B cell (primary cell): ENCODE measurements at regions not wholly inside any gene's neighbourhood (a gene's known extent, or its start where the extent isn't known, plus 50 kb on each side); places are given as distances from the start of the nearest gene placed in this dataset.

Source experiments
- ATAC-seq: fragments of 200-7000 bp; cut with Tn5 transposase; one replicate; pipeline ENCODE4 v1.10.0; 2021; ENCODE audit warnings: low read depth, mild to moderate bottlenecking, moderate number of reproducible peaks, moderate library complexity
- CTCF ChIA-PET: fragments of 350-600 bp; sonication (Branson Sonifier 250); formaldehyde crosslinking; loops from one replicate; lab custom pipeline; 2021; ENCODE audit warnings: antibody characterized with exemption, inconsistent platforms; lab: Charles Lee
- POLR2A ChIA-PET: fragments of 350-600 bp; sonication (Branson Sonifier 250); formaldehyde crosslinking; loops from one replicate; lab custom pipeline; 2021; ENCODE audit warnings: antibody characterized with exemption; lab: Charles Lee
- DNase-seq: peaks from one replicate; pipeline ENCODE4 v3.0.0; 2013
- H2AFZ ChIP-seq: 2 replicates; pipeline ENCODE4 v1.6.1; 2012; ENCODE audit warnings: mild to moderate bottlenecking, low read depth, low read length; ENCODE audit not compliant: insufficient read depth, poor library complexity, severe bottlenecking
- H3K27ac ChIP-seq, 2 donors: 1 replicate in 1 of 2; 2 replicates in 1 of 2; pipeline ENCODE4 v1.5.1; 2012 to 2013; ENCODE audit warnings: low read length in 2 of 2, mild to moderate bottlenecking in 2 of 2, moderate library complexity in 1 of 2
- H3K27me3 ChIP-seq, 4 experiments: fragments of 200-600 bp in 1 of 4; sonication (generic) in 1 of 4; replicated peaks in 1 of 4; 1 replicate in 2 of 4; 2 replicates in 2 of 4; pipeline versions ENCODE4 v1.6.1 to v1.7.0; 2013 to 2016; ENCODE audit warnings: low read length in 3 of 4, mild to moderate bottlenecking in 2 of 4, mixed read lengths in 1 of 4, moderate library complexity in 1 of 4; ENCODE audit not compliant: insufficient read depth in 4 of 4, control insufficient read depth in 3 of 4; ENCODE audit errors: control extremely low read depth in 1 of 4
- H3K36me3 ChIP-seq, 2 experiments: replicated peaks in 1 of 2; 1 replicate in 1 of 2; 2 replicates in 1 of 2; pipeline versions ENCODE4 v1.6.1 to v1.7.1; 2013; ENCODE audit warnings: low read length in 1 of 2; ENCODE audit not compliant: insufficient read depth in 2 of 2, control insufficient read depth in 1 of 2; ENCODE audit errors: control extremely low read depth in 1 of 2, extremely low read depth in 1 of 2
- H3K4me1 ChIP-seq, 2 donors: fragments of 200-600 bp in 1 of 2; sonication (generic) in 1 of 2; 1 replicate in 1 of 2; 2 replicates in 1 of 2; pipeline versions ENCODE4 v1.5.1 to v1.6.1; 2013 to 2017; ENCODE audit warnings: low read length in 2 of 2; ENCODE audit not compliant: control insufficient read depth in 2 of 2, insufficient read depth in 2 of 2
- H3K4me2 ChIP-seq: replicated peaks from 2 replicates; pipeline ENCODE3; 2012; ENCODE audit warnings: mild to moderate bottlenecking, low read depth, low read length; ENCODE audit not compliant: poor library complexity, severe bottlenecking
- H3K4me3 ChIP-seq, 5 experiments: fragments of 200-600 bp in 1 of 5; sonication (generic) in 1 of 5; 1 replicate in 3 of 5; 2 replicates in 2 of 5; pipeline versions ENCODE4 v1.5.1 to v1.7.0; 2011 to 2016; ENCODE audit warnings: low read length in 4 of 5, mild to moderate bottlenecking in 4 of 5, low read depth in 2 of 5, control low read depth in 1 of 5, moderate library complexity in 1 of 5; ENCODE audit not compliant: insufficient read depth in 1 of 5; ENCODE audit errors: control extremely low read depth in 1 of 5, extremely low read depth in 1 of 5
- H3K79me2 ChIP-seq: fragments of 200-600 bp; sonication (generic); one replicate; pipeline ENCODE4 v1.6.0; 2016; ENCODE audit warnings: low read length; ENCODE audit not compliant: control insufficient read depth, insufficient read depth
- H3K9ac ChIP-seq: fragments of 200-600 bp; sonication (generic); 2 replicates; pipeline ENCODE4 v1.6.1; 2017; ENCODE audit warnings: mild to moderate bottlenecking, low read length, moderate library complexity
- H3K9me3 ChIP-seq, 3 donors: one replicate each; pipeline versions ENCODE4 v1.6.1 to v1.7.1; 2013; ENCODE audit warnings: low read length in 2 of 3; ENCODE audit not compliant: control insufficient read depth in 2 of 3, insufficient read depth in 1 of 3; ENCODE audit errors: control extremely low read depth in 1 of 3
- H4K20me1 ChIP-seq: 2 replicates; pipeline ENCODE4 v1.6.0; 2012; ENCODE audit warnings: mild to moderate bottlenecking, low read length; ENCODE audit not compliant: insufficient read depth, control insufficient read depth, poor library complexity, severe bottlenecking
- H3K27ac Mint-ChIP-seq: one replicate; pipeline ENCODE4 v1.8.0; 2021; ENCODE audit warnings: mixed read lengths
- H3K27me3 Mint-ChIP-seq: one replicate; pipeline ENCODE4 v1.8.0; 2021; ENCODE audit warnings: mixed read lengths
- H3K4me1 Mint-ChIP-seq: one replicate; pipeline ENCODE4 v1.8.0; 2021; ENCODE audit warnings: mixed read lengths
- H3K4me3 Mint-ChIP-seq: one replicate; pipeline ENCODE4 v1.8.0; 2021; ENCODE audit warnings: mixed read lengths
- H3K9me3 Mint-ChIP-seq: one replicate; pipeline ENCODE4 v1.8.0; 2022; ENCODE audit warnings: mixed read lengths; ENCODE audit not compliant: insufficient read depth
- CTCF ChIP-seq: fragments of 200-600 bp; IDR thresholded peaks from one replicate; pipeline ENCODE4 v1.8.0; 2022; ENCODE audit warnings: antibody characterized with exemption, mild to moderate bottlenecking
- EZH2 ChIP-seq: IDR thresholded peaks from 2 replicates; pipeline ENCODE4 v1.6.1; 2012; ENCODE audit warnings: borderline replicate concordance, low read depth, mild to moderate bottlenecking, moderate library complexity, low read length; ENCODE audit not compliant: insufficient read depth, poor library complexity, severe bottlenecking
- WGBS: methylation state at CpG from one replicate; pipeline ENCODE4 v1.1.5; 2013; ENCODE audit warnings: missing lambda C conversion rate; ENCODE audit not compliant: insufficient coverage; 5-methylcytosine and 5-hydroxymethylcytosine counted together
- intact Hi-C: fragments of 100-400 bp; cut with micrococcal nuclease; formaldehyde crosslinking; loops from one replicate; pipeline ENCODE4 v1.10.0; 2022

GRCh38 chr6:140380427-140381218, 1006.2 kb upstream of the CITED2 start:
- H3K27ac ChIP-seq = no peak overlapping the region
- no peak overlapping the region for H3K4me3 ChIP-seq
- H3K27ac Mint-ChIP-seq = no peak overlapping the region
- POLR2A ChIA-PET = no interaction called here
- H3K27me3 ChIP-seq = no peaks in the 10 kb centered on the region
- DNase-seq (no peak), ATAC-seq (no peak)
- CTCF ChIA-PET = no interaction called here
- 95% methylated on average over 2 of the region's 3 CpGs for WGBS
- H3K36me3 ChIP-seq = no peaks in the 10 kb centered on the region
- no peak overlapping the region for H3K4me2 ChIP-seq
- H3K9me3 ChIP-seq = peaks cover 0 to 7% (median 2%) of the 10 kb centered on the region in 3 donors
- no peaks in the 10 kb centered on the region for H3K4me1 ChIP-seq
- no peaks in the 10 kb centered on the region for H3K27me3 Mint-ChIP-seq
- no peaks in the 10 kb centered on the region for H3K79me2 ChIP-seq
- no peak for TF ChIP-seq CTCF
- no peaks in the 10 kb centered on the region for H3K4me1 Mint-ChIP-seq
- intact Hi-C loops = no loop called here
- H4K20me1 ChIP-seq = no peaks in the 10 kb centered on the region
- H3K9ac ChIP-seq = no peak overlapping the region
- no peak overlapping the region for H3K4me3 Mint-ChIP-seq
- H2AFZ ChIP-seq = no peak overlapping the region
- H3K9me3 Mint-ChIP-seq = no peaks in the 10 kb centered on the region

GRCh38 chr6:140379919-140380318, 1005.5 kb upstream of the CITED2 start:
- no peak overlapping the region for H3K4me3 Mint-ChIP-seq
- DNase-seq (no peak), ATAC-seq (no peak)
- H3K9ac ChIP-seq = no peak overlapping the region
- CTCF ChIA-PET = no interaction called here
- H3K9me3 Mint-ChIP-seq = no peaks in the 10 kb centered on the region
- no peak overlapping the region for H3K4me3 ChIP-seq
- POLR2A ChIA-PET = no interaction called here
- H3K79me2 ChIP-seq = no peaks in the 10 kb centered on the region
- H3K4me2 ChIP-seq = no peak overlapping the region
- WGBS = no CpG with 5 or more reads among the region's 2 CpGs
- H3K4me1 ChIP-seq = no peaks in the 10 kb centered on the region
- no peaks in the 10 kb centered on the region for H4K20me1 ChIP-seq
- H3K27me3 Mint-ChIP-seq = no peaks in the 10 kb centered on the region
- no peak for TF ChIP-seq CTCF
- TF ChIP-seq EZH2 = no peak
- no peak overlapping the region for H2AFZ ChIP-seq
- intact Hi-C loops = no loop called here
- no peaks in the 10 kb centered on the region for H3K27me3 ChIP-seq
- no peak overlapping the region for H3K27ac ChIP-seq
- H3K27ac Mint-ChIP-seq = no peak overlapping the region
- H3K36me3 ChIP-seq = no peaks in the 10 kb centered on the region
- no peaks in the 10 kb centered on the region for H3K4me1 Mint-ChIP-seq
- peaks cover 0 to 2% (median 2%) of the 10 kb centered on the region in 3 donors for H3K9me3 ChIP-seq
